ENCODE measurements at regions not wholly inside any gene's neighbourhood (a gene's known extent, or its start where the extent isn't known, plus 50 kb on each side); places are given as distances from the start of the nearest gene placed in this dataset.

GRCh38 chrX:25383196-25383595, 367.4 kb upstream of the ARX start:
- H3K27ac Mint-ChIP-seq, result no peak overlapping the region
- H3K4me3 Mint-ChIP-seq, result no peak overlapping the region
- no peaks in the 10 kb centered on the region for H3K4me1 Mint-ChIP-seq (ENCODE audit: unreplicated experiment)
- H3K9me3 Mint-ChIP-seq, result peaks cover under 1% of the 10 kb centered on the region
- no peaks in the 10 kb centered on the region for H3K36me3 Mint-ChIP-seq
- no peak for TF ChIP-seq CTCF (conservative IDR thresholded peaks at IDR 0.05)
- DNase-seq (ENCODE audit: extremely low spot score, unreplicated experiment), result no peak
- no peaks in the 10 kb centered on the region for H3K27me3 Mint-ChIP-seq

- Mint-ChIP-seq H3K27me3 (no peaks in the 10 kb centered on the region), H3K4me1 (ENCODE audit: unreplicated experiment) (no peaks in the 10 kb centered on the region), H3K4me3 (no peak overlapping the region), H3K9me3 (no peaks in the 10 kb centered on the region), H3K36me3 (no peaks in the 10 kb centered on the region), H3K27ac (no peak overlapping the region)
- no peak for TF ChIP-seq CTCF (conservative IDR thresholded peaks at IDR 0.05)
- DNase-seq (ENCODE audit: extremely low spot score, unreplicated experiment), result no peak
Measured at GRCh38 chrX:25356456-25356855, 340.7 kb upstream of the ARX start.

GRCh38 chrX:25344161-25344936, 328.6 kb upstream of the ARX start:
- no peak for DNase-seq (ENCODE audit: extremely low spot score, unreplicated experiment)
- TF ChIP-seq CTCF (conservative IDR thresholded peaks at IDR 0.05), result no peak
- Mint-ChIP-seq H3K4me1 (ENCODE audit: unreplicated experiment) (no peaks in the 10 kb centered on the region), H3K36me3 (no peaks in the 10 kb centered on the region), H3K27ac (no peak overlapping the region), H3K4me3 (no peak overlapping the region), H3K27me3 (no peaks in the 10 kb centered on the region), H3K9me3 (no peaks in the 10 kb centered on the region)

GRCh38 chrX:25343060-25343459, 327.3 kb upstream of the ARX start:
- TF ChIP-seq CTCF (conservative IDR thresholded peaks at IDR 0.05), result no peak
- no peaks in the 10 kb centered on the region for H3K36me3 Mint-ChIP-seq
- H3K27ac Mint-ChIP-seq, result no peak overlapping the region
- H3K4me3 Mint-ChIP-seq, result no peak overlapping the region
- H3K4me1 Mint-ChIP-seq (ENCODE audit: unreplicated experiment), result no peaks in the 10 kb centered on the region
- no peaks in the 10 kb centered on the region for H3K27me3 Mint-ChIP-seq
- no peak for DNase-seq (ENCODE audit: extremely low spot score, unreplicated experiment)
- H3K9me3 Mint-ChIP-seq, result no peaks in the 10 kb centered on the region

GRCh38 chrX:25337841-25338240, 322.1 kb upstream of the ARX start:
- Mint-ChIP-seq H3K27me3 (no peaks in the 10 kb centered on the region), H3K27ac (no peak overlapping the region), H3K36me3 (no peaks in the 10 kb centered on the region), H3K4me3 (no peak overlapping the region), H3K9me3 (no peaks in the 10 kb centered on the region), H3K4me1 (ENCODE audit: unreplicated experiment) (no peaks in the 10 kb centered on the region)
- DNase-seq (ENCODE audit: extremely low spot score, unreplicated experiment), result no peak
- TF ChIP-seq CTCF (conservative IDR thresholded peaks at IDR 0.05), result no peak

Data from type B pancreatic cell (in vitro differentiated cells).